Heart left ventricle (tissue), 16 donors: ENCODE measurements at regions not wholly inside any gene's neighbourhood (a gene's known extent, or its start where the extent isn't known, plus 50 kb on each side); places are given as distances from the start of the nearest gene placed in this dataset.

Experiments
- ATAC-seq, 4 donors: fragments of 200-7000 bp; cut with Tn5 transposase; one replicate each; pipeline ENCODE4 v1.9.1; 2020 to 2022; ENCODE audit warnings: moderate library complexity in 4 of 4, mild to moderate bottlenecking in 3 of 4, moderate number of reproducible peaks in 1 of 4
- DNase-seq, 5 donors: peaks; one replicate each; pipeline ENCODE4 v3.0.0-alpha.2; 2020
- H3K27ac ChIP-seq, 12 donors: fragments of 200-600 bp; sonication (generic) in 4 of 12; one replicate each; pipeline versions ENCODE4 v1.5.0 to v1.8.0; 2016 to 2022; ENCODE audit warnings: mild to moderate bottlenecking in 2 of 12
- H3K27me3 ChIP-seq, 9 donors: fragments of 200-600 bp; sonication (generic) in 2 of 9; one replicate each; pipeline versions ENCODE4 v1.5.1 to v1.8.0; 2016 to 2022; ENCODE audit warnings: mild to moderate bottlenecking in 3 of 9
- H3K36me3 ChIP-seq, 9 donors: fragments of 200-600 bp; sonication (generic) in 2 of 9; one replicate each; pipeline versions ENCODE4 v1.5.0 to v1.8.0; 2018 to 2022; ENCODE audit warnings: mild to moderate bottlenecking in 2 of 9
- H3K4me1 ChIP-seq, 12 donors: fragments of 200-600 bp; sonication (generic) in 4 of 12; one replicate each; pipeline versions ENCODE4 v1.5.0 to v1.8.0; 2016 to 2022; ENCODE audit warnings: mild to moderate bottlenecking in 3 of 12
- H3K4me3 ChIP-seq, 12 donors: fragments of 200-600 bp; sonication (generic) in 4 of 12; one replicate each; pipeline versions ENCODE4 v1.5.0 to v1.8.0; 2017 to 2022; ENCODE audit warnings: mild to moderate bottlenecking in 9 of 12, moderate library complexity in 4 of 12
- H3K9me3 ChIP-seq, 12 donors: fragments of 200-600 bp; sonication (generic) in 4 of 12; one replicate each; pipeline versions ENCODE4 v1.5.0 to v1.8.0; 2016 to 2022; ENCODE audit warnings: mild to moderate bottlenecking in 1 of 12
- POLR2A ChIP-seq, 2 donors: fragments of 450-650 bp; IDR thresholded peaks; one replicate each; pipeline ENCODE4 v1.6.1; 2017; ENCODE audit warnings: antibody characterized with exemption in 2 of 2, mild to moderate bottlenecking in 2 of 2, moderate library complexity in 2 of 2
- WGBS, 4 donors: extraction: QIAGEN DNeasy Blood & Tissue Kit in 2 of 4; methylation state at CpG; one replicate each; pipeline versions ENCODE4 v1.1.5 to v1.1.7; 2013 to 2018; 5-methylcytosine and 5-hydroxymethylcytosine counted together
- intact Hi-C, 10 donors: fragments of 100-400 bp; cut with DNase I; formaldehyde crosslinking; loops; one replicate each; pipeline versions ENCODE4 v1.11.1 to v1.14.2; 2022
- TF ChIP-seq, protein P1 (sequence below), 12 donors: fragments of 200-600 bp; sonication (generic) in 4 of 12; IDR thresholded peaks; one replicate each; pipeline versions ENCODE4 v1.5.0 to v1.8.0; 2018 to 2022; ENCODE audit warnings: antibody characterized with exemption in 12 of 12, mild to moderate bottlenecking in 5 of 12
- donor health status: ischemic (EF 13 %, LVEDD 7.1; RV severe dilation, severe dysfunction).
- donor health status: healthy with polysubstance abuse.
- donor health status: DM: no; HTN: yes; CAD: no.
- donor health status: DM: no; HTN: no; CAD: no.
- donor health status: ischemic (EF 25% LVEDD 6.9; RV normal size, moderate dysfunction).
- donor health status: ischemic (EF 25% LVEDD 5.7; RV mildly dilated, moderate dysfunction).
- donor health status: healthy.
- donor health status: DM: yes; HTN: yes; CAD: no.
- donor health status: ischemic (EF 35%, LVEDD 5.7; RV mildly dilated, moderate dysfunction).
- donor health status: nonischemic (EF 11% LVEDD 7.7; RV severe dilation, severe dysfunction).
- donor health status: DM: yes; HTN: yes; CAD: no.
- donor health status: PGD.
- donor health status: ischemic (EF 29% LVEDD 5.4; RV normal size, mild dysfunction).
- donor health status: nonischemic (EF 23%, LVEDD 6.1; RV moderate dilation, normal function).

GRCh38 chrX:150007356-150007755, 69.1 kb upstream of the EOLA2 start:
- H3K4me1 ChIP-seq, result peaks cover 0 to under 1% (median 0%) of the 10 kb centered on the region in 12 donors
- no peak overlapping the region for H3K27ac ChIP-seq
- TF ChIP-seq, protein P1, sequence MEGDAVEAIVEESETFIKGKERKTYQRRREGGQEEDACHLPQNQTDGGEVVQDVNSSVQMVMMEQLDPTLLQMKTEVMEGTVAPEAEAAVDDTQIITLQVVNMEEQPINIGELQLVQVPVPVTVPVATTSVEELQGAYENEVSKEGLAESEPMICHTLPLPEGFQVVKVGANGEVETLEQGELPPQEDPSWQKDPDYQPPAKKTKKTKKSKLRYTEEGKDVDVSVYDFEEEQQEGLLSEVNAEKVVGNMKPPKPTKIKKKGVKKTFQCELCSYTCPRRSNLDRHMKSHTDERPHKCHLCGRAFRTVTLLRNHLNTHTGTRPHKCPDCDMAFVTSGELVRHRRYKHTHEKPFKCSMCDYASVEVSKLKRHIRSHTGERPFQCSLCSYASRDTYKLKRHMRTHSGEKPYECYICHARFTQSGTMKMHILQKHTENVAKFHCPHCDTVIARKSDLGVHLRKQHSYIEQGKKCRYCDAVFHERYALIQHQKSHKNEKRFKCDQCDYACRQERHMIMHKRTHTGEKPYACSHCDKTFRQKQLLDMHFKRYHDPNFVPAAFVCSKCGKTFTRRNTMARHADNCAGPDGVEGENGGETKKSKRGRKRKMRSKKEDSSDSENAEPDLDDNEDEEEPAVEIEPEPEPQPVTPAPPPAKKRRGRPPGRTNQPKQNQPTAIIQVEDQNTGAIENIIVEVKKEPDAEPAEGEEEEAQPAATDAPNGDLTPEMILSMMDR (IDR thresholded peaks at IDR 0.05), result no peak
- no peak for TF ChIP-seq POLR2A (IDR thresholded peaks at IDR 0.05)
- DNase-seq (no peak), ATAC-seq (no peak)
- no peaks in the 10 kb centered on the region for H3K9me3 ChIP-seq
- H3K36me3 ChIP-seq, result no peaks in the 10 kb centered on the region
- H3K4me3 ChIP-seq, result no peak overlapping the region
- WGBS, 4 donors, result 31 to 52% (median 44%) methylated on average over 2 of the region's 2 CpGs
- intact Hi-C loops, result no loop called here
- H3K27me3 ChIP-seq, result no peaks in the 10 kb centered on the region

- DNase-seq (no peak), ATAC-seq (peak in 2 of 4 donors; percentile 36 to 65)
- Histone ChIP-seq H3K36me3 (no peaks in the 10 kb centered on the region), H3K9me3 (no peaks in the 10 kb centered on the region), H3K4me3 (no peak overlapping the region), H3K4me1 (peaks cover 0 to 11% (median 0%) of the 10 kb centered on the region in 12 donors), H3K27ac (peak overlapping the region in 3 of 12 donors; percentile 41 to 61 (median 49)), H3K27me3 (no peaks in the 10 kb centered on the region)
- TF ChIP-seq POLR2A (IDR thresholded peaks at IDR 0.05), result no peak
- TF ChIP-seq, protein P1 (IDR thresholded peaks at IDR 0.05), result no peak
- 50 to 73% (median 67%) methylated on average over 3 of the region's 3 CpGs for WGBS, 4 donors
- intact Hi-C loops, result no loop called here
These were observed 74.5 kb upstream of the EOLA2 start for GRCh38 chrX:150012647-150013381.

GRCh38 chrX:150014525-150014924, 76.2 kb upstream of the EOLA2 start:
- no peak for ATAC-seq
- H3K4me1 ChIP-seq, result peaks cover 0 to 11% (median 0%) of the 10 kb centered on the region in 12 donors
- WGBS, 4 donors, result 60 to 96% (median 74%) methylated on average over 1 of the region's 1 CpG
- DNase-seq, result no peak
- TF ChIP-seq, protein P1 (IDR thresholded peaks at IDR 0.05), result no peak
- TF ChIP-seq POLR2A (IDR thresholded peaks at IDR 0.05), result no peak
- no peaks in the 10 kb centered on the region for H3K9me3 ChIP-seq
- intact Hi-C loops, result no loop called here
- no peak overlapping the region for H3K27ac ChIP-seq
- H3K27me3 ChIP-seq, result no peaks in the 10 kb centered on the region
- no peak overlapping the region for H3K4me3 ChIP-seq
- no peaks in the 10 kb centered on the region for H3K36me3 ChIP-seq

- Histone ChIP-seq H3K27me3 (no peaks in the 10 kb centered on the region), H3K4me1 (peaks cover 0 to 5% (median 0%) of the 10 kb centered on the region in 12 donors), H3K27ac (no peak overlapping the region), H3K36me3 (no peaks in the 10 kb centered on the region), H3K9me3 (no peaks in the 10 kb centered on the region), H3K4me3 (no peak overlapping the region)
- intact Hi-C loops, result no loop called here
- WGBS, 4 donors, result 52 to 100% (median 81%) methylated on average over 1 of the region's 1 CpG
- TF ChIP-seq, protein P1 (IDR thresholded peaks at IDR 0.05), result no peak
- no peak for TF ChIP-seq POLR2A (IDR thresholded peaks at IDR 0.05)
- no peak for ATAC-seq
- no peak for DNase-seq
These were observed 79.6 kb upstream of the EOLA2 start for GRCh38 chrX:150017868-150018267.
